ENCODE measurements at regions not wholly inside any gene's neighbourhood (a gene's known extent, or its start where the extent isn't known, plus 50 kb on each side); places are given as distances from the start of the nearest gene placed in this dataset.
"Not testable (repeated sequence)": the region's sequence is repeated elsewhere in the genome, so short reads cannot be mapped to it uniquely, and the experiment has no call there.

GRCh38 chr11:46176421-46176820 lies 55.2 kb upstream of the PHF21A start:
- H3K4me3 Mint-ChIP-seq: no peak overlapping the region
- ATAC-seq (ENCODE audit: low read depth in 2 of 2) (no peak), DNase-seq (no peak)
- H3K9me3 Mint-ChIP-seq: peaks cover 0 to 5% (median 3%) of the 10 kb centered on the region in 7 donors
- no peaks in the 10 kb centered on the region for H3K4me1 Mint-ChIP-seq
- peaks cover 48 to 59% (median 56%) of the 10 kb centered on the region in 3 donors for H3K27me3 Mint-ChIP-seq
- H3K36me3 Mint-ChIP-seq: peaks cover 0 to 7% of the 10 kb centered on the region in 2 donors
- H3K27ac Mint-ChIP-seq: no peak overlapping the region

- Mint-ChIP-seq H3K9me3 (peaks cover 0 to 5% (median 3%) of the 10 kb centered on the region in 7 donors), H3K4me3 (no peak overlapping the region), H3K27ac (no peak overlapping the region), H3K27me3 (peaks cover 44 to 60% (median 59%) of the 10 kb centered on the region in 3 donors), H3K4me1 (no peaks in the 10 kb centered on the region), H3K36me3 (peaks cover 0 to 7% of the 10 kb centered on the region in 2 donors)
- no peak for ATAC-seq (ENCODE audit: low read depth in 2 of 2)
- DNase-seq: no peak
Measured at GRCh38 chr11:46175401-46176002, 54.2 kb upstream of the PHF21A start.

DNA sequence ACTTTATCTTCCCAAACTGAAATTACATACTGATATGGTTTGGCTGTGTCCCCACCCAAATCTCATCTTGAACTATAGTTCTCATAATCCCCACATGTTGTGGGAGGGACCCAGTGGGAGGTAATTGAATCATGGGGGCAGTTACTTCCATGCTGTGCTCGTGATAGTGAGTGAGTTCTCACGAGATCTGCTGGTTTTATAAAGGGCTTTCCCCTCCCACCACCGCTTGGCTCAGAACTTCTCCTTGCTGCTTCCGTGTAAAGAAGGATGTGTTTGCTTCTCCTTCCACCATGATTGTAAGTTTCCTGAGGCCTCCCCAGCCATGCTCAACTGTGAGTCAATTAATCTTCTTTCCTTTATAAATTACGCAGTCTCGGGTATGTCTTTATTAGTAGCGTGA lies 50.4 kb upstream of the PHF21A start:
- H3K27ac Mint-ChIP-seq; H3K4me3 Mint-ChIP-seq; H3K4me1 Mint-ChIP-seq; ATAC-seq (ENCODE audit: low read depth in 2 of 2); DNase-seq; H3K9me3 Mint-ChIP-seq; H3K36me3 Mint-ChIP-seq: not testable (repeated sequence)
- peaks cover 31 to 57% (median 45%) of the 10 kb centered on the region in 3 donors for H3K27me3 Mint-ChIP-seq
